ENCODE measurements at regions not wholly inside any gene's neighbourhood (a gene's known extent, or its start where the extent isn't known, plus 50 kb on each side); places are given as distances from the start of the nearest gene placed in this dataset.
"Not testable (repeated sequence)": the region's sequence is repeated elsewhere in the genome, so short reads cannot be mapped to it uniquely, and the experiment has no call there.

GRCh38 chr1:10867138-10867721 is 70.8 kb upstream of the CASZ1 start:
- peak; percentile 54 for DNase-seq (ENCODE audit: low spot score)

- no peak for DNase-seq (ENCODE audit: low spot score)
Observed at GRCh38 chr1:10867914-10868598, 71.6 kb upstream of the CASZ1 start.

GRCh38 chr1:10868599-10868965 is 72.1 kb upstream of the CASZ1 start:
- DNase-seq (ENCODE audit: low spot score) = no peak

- no peak for DNase-seq (ENCODE audit: low spot score)
Observed at GRCh38 chr1:10869933-10870332, 73.5 kb upstream of the CASZ1 start.

- DNase-seq (ENCODE audit: low spot score) = no peak
Observed at GRCh38 chr1:10870493-10871096, 74.1 kb upstream of the CASZ1 start.

GRCh38 chr1:10873189-10873588 is 76.7 kb upstream of the CASZ1 start:
- DNase-seq (ENCODE audit: low spot score) = no peak

- no peak for DNase-seq (ENCODE audit: low spot score)
Observed at GRCh38 chr1:10874351-10874750, 77.9 kb upstream of the CASZ1 start.

- DNase-seq (ENCODE audit: low spot score) = no peak
Observed at GRCh38 chr1:10877894-10878293, 81.4 kb upstream of the CASZ1 start.

GRCh38 chr1:10878469-10878868 is 82.0 kb upstream of the CASZ1 start:
- no peak for DNase-seq (ENCODE audit: low spot score)

GRCh38 chr1:10880063-10880462 is 83.6 kb upstream of the CASZ1 start:
- no peak for DNase-seq (ENCODE audit: low spot score)

- no peak for DNase-seq (ENCODE audit: low spot score)
Observed at GRCh38 chr1:10881046-10881445, 84.6 kb upstream of the CASZ1 start.

GRCh38 chr1:10882069-10882468 is 85.6 kb upstream of the CASZ1 start:
- no peak for DNase-seq (ENCODE audit: low spot score)

- DNase-seq (ENCODE audit: low spot score) = not testable (repeated sequence)
Observed at GRCh38 chr1:10887032-10887431, 90.6 kb upstream of the CASZ1 start.

GRCh38 chr1:10888291-10888690 is 91.8 kb upstream of the CASZ1 start:
- DNase-seq (ENCODE audit: low spot score) = no peak

GRCh38 chr1:10888791-10889649 is 92.6 kb upstream of the CASZ1 start:
- no peak for DNase-seq (ENCODE audit: low spot score)

- DNase-seq (ENCODE audit: low spot score) = no peak
Observed at GRCh38 chr1:10889650-10890353, 93.4 kb upstream of the CASZ1 start.

- DNase-seq (ENCODE audit: low spot score) = no peak
Observed at GRCh38 chr1:10890491-10891071, 94.1 kb upstream of the CASZ1 start.

- no peak for DNase-seq (ENCODE audit: low spot score)
Observed at GRCh38 chr1:10891091-10891490, 94.6 kb upstream of the CASZ1 start.

- DNase-seq (ENCODE audit: low spot score) = no peak
Observed at GRCh38 chr1:10892138-10893065, 96.0 kb upstream of the CASZ1 start.

GRCh38 chr1:10895621-10896020 is 99.2 kb upstream of the CASZ1 start:
- no peak for DNase-seq (ENCODE audit: low spot score)
